Activated CD4-positive, alpha-beta T cell treated with anti-CD3 and anti-CD28 coated beads, Interleukin-2, amount 50 U/mL, for 24 hours (primary cell): ENCODE measurements at regions not wholly inside any gene's neighbourhood (a gene's known extent, or its start where the extent isn't known, plus 50 kb on each side); places are given as distances from the start of the nearest gene placed in this dataset.
"Not testable (repeated sequence)": the region's sequence is repeated elsewhere in the genome, so short reads cannot be mapped to it uniquely, and the experiment has no call there.

Experiments used
- DNase-seq, 2 donors: peaks; one replicate each; pipeline ENCODE4 v3.0.0-alpha.2; 2020; ENCODE audit warnings: low read depth in 1 of 2, low spot score in 1 of 2

- no peak for DNase-seq
Observed at GRCh38 chr4:188372058-188372457, 232.8 kb downstream of the TRIML1 start.

GRCh38 chr4:188372829-188373228, 233.6 kb downstream of the TRIML1 start:
- no peak for DNase-seq

- no peak for DNase-seq
Observed at GRCh38 chr4:188374871-188375270, 235.6 kb downstream of the TRIML1 start.

- no peak for DNase-seq
Observed at GRCh38 chr4:188377816-188378215, 238.6 kb downstream of the TRIML1 start.

- no peak for DNase-seq
Observed at GRCh38 chr4:188383180-188383579, 243.9 kb downstream of the TRIML1 start.

GRCh38 chr4:188387179-188387791, 248.0 kb downstream of the TRIML1 start:
- no peak for DNase-seq

- DNase-seq: not testable (repeated sequence)
Observed at GRCh38 chr4:188391349-188391748, 252.1 kb downstream of the TRIML1 start.

- DNase-seq: no peak
Observed at GRCh38 chr4:188396037-188396436, 256.8 kb downstream of the TRIML1 start.

- DNase-seq: no peak
Observed at GRCh38 chr4:188399834-188400233, 260.6 kb downstream of the TRIML1 start.

GRCh38 chr4:188400451-188400850, 261.2 kb downstream of the TRIML1 start:
- no peak for DNase-seq

GRCh38 chr4:188403272-188403671, 264.0 kb downstream of the TRIML1 start:
- no peak for DNase-seq

- DNase-seq: not testable (repeated sequence)
Observed at GRCh38 chr4:188405071-188405835, 266.0 kb downstream of the TRIML1 start.

GRCh38 chr4:188408244-188409030, 269.2 kb downstream of the TRIML1 start:
- DNase-seq: no peak

- no peak for DNase-seq
Observed at GRCh38 chr4:188409851-188410250, 270.6 kb downstream of the TRIML1 start.

- no peak for DNase-seq
Observed at GRCh38 chr4:188411805-188412204, 272.6 kb downstream of the TRIML1 start.

GRCh38 chr4:188412499-188412898, 273.3 kb downstream of the TRIML1 start:
- DNase-seq: no peak

- DNase-seq: no peak
Observed at GRCh38 chr4:188414441-188414840, 275.2 kb downstream of the TRIML1 start.

- no peak for DNase-seq
Observed at GRCh38 chr4:188417181-188417580, 277.9 kb downstream of the TRIML1 start.

- DNase-seq: no peak
Observed at GRCh38 chr4:188423039-188423438, 283.8 kb downstream of the TRIML1 start.

GRCh38 chr4:188428935-188429334, 289.7 kb downstream of the TRIML1 start:
- no peak for DNase-seq

- DNase-seq: no peak
Observed at GRCh38 chr4:188429965-188430364, 290.7 kb downstream of the TRIML1 start.

GRCh38 chr4:188430384-188430783, 291.1 kb downstream of the TRIML1 start:
- no peak for DNase-seq
